RWPE1 (cell line): ENCODE measurements at regions not wholly inside any gene's neighbourhood (a gene's known extent, or its start where the extent isn't known, plus 50 kb on each side); places are given as distances from the start of the nearest gene placed in this dataset.

ENCODE experiments used
- CTCF ChIA-PET: fragments of 350-600 bp; sonication (Branson Sonifier 250); formaldehyde crosslinking; extraction: SDS; loops from one replicate; lab custom pipeline; 2021; lab: Yijun Ruan, JAX
- POLR2A ChIA-PET: fragments of 400-600 bp; formaldehyde crosslinking; extraction: SDS; loops from one replicate; lab custom pipeline; 2020; ENCODE audit warnings: antibody characterized with exemption; ENCODE audit not compliant: low non-redundant PET; lab: Yijun Ruan, JAX
- DNase-seq: peaks from one replicate; pipeline ENCODE4 v3.0.0; 2012; ENCODE audit warnings: low spot score
- H3K27ac ChIP-seq: fragments of 450-650 bp; 2 replicates; pipeline ENCODE4 v1.5.1; 2017
- CTCF ChIP-seq: fragments of 450-650 bp; conservative IDR thresholded peaks from 2 replicates; pipeline ENCODE4 v1.5.1; 2017; ENCODE audit warnings: low read depth, mild to moderate bottlenecking

- no peak overlapping the region for H3K27ac ChIP-seq
- DNase-seq = no peak
- no peak for TF ChIP-seq CTCF
- CTCF ChIA-PET = interaction anchor here (0.6 to 0.7 kb wide), 2 partner anchors 12 to 478 kb away, joined by 4 to 6 read pairs; no protein-coding TSS in a partner anchor
- POLR2A ChIA-PET = no interaction called here
These were observed 307.7 kb downstream of the MDFIC start for GRCh38 chr7:115229401-115230105.

- no peak overlapping the region for H3K27ac ChIP-seq
- DNase-seq = no peak
- POLR2A ChIA-PET = no interaction called here
- CTCF ChIA-PET = interaction anchor here (0.7 kb wide), 1 partner anchor 345 kb away, joined by 4 read pairs; no protein-coding TSS in a partner anchor
- TF ChIP-seq CTCF = no peak
These were observed 305.8 kb downstream of the MDFIC start for GRCh38 chr7:115227473-115228235.

GRCh38 chr7:115226410-115226809 is 304.5 kb downstream of the MDFIC start:
- POLR2A ChIA-PET = no interaction called here
- no peak for TF ChIP-seq CTCF
- CTCF ChIA-PET = interaction anchor here (0.9 kb wide), 1 partner anchor 276 kb away, joined by 4 read pairs; no protein-coding TSS in a partner anchor
- DNase-seq = no peak
- H3K27ac ChIP-seq = no peak overlapping the region

GRCh38 chr7:115224922-115225321 is 303.0 kb downstream of the MDFIC start:
- H3K27ac ChIP-seq = no peak overlapping the region
- ChIA-PET CTCF (no interaction called here), POLR2A (no interaction called here)
- no peak for TF ChIP-seq CTCF
- DNase-seq = no peak

GRCh38 chr7:115223959-115224358 is 302.1 kb downstream of the MDFIC start:
- H3K27ac ChIP-seq = no peak overlapping the region
- no peak for TF ChIP-seq CTCF
- ChIA-PET CTCF (interaction anchor here (0.6 kb wide), 2 partner anchors 16 to 769 kb away, joined by 3 to 4 read pairs; no protein-coding TSS in a partner anchor), POLR2A (no interaction called here)
- no peak for DNase-seq

- DNase-seq = no peak
- ChIA-PET POLR2A (no interaction called here), CTCF (interaction anchor here (0.6 kb wide), 1 partner anchor 695 kb away, joined by 3 read pairs; no protein-coding TSS in a partner anchor)
- H3K27ac ChIP-seq = no peak overlapping the region
- no peak for TF ChIP-seq CTCF
These were observed 299.6 kb downstream of the MDFIC start for GRCh38 chr7:115221456-115221855.
